GM23338 (cell line): ENCODE measurements at regions not wholly inside any gene's neighbourhood (a gene's known extent, or its start where the extent isn't known, plus 50 kb on each side); places are given as distances from the start of the nearest gene placed in this dataset.

Experiments used
- ATAC-seq: fragments of 200-7000 bp; cut with Tn5 transposase; 3 replicates; pipeline ENCODE4 v1.9.1; 2020
- DNase-seq: peaks from one replicate; pipeline ENCODE4 v3.0.0-alpha.2; 2015; ENCODE audit warnings: low spot score
- H2AFZ ChIP-seq: fragments of 200-600 bp; sonication (generic); 2 replicates; pipeline ENCODE4 v1.8.0; 2016; ENCODE audit warnings: antibody characterized with exemption, mild to moderate bottlenecking, moderate library complexity
- H3F3A ChIP-seq: fragments of 200-600 bp; sonication (generic); replicated peaks from 2 replicates; pipeline ENCODE4 v1.8.0; 2017; ENCODE audit warnings: antibody characterized with exemption, mixed run types, low read depth
- H3K27ac ChIP-seq: fragments of 200-600 bp; sonication (generic); 2 replicates; pipeline ENCODE4 v1.6.1; 2016; ENCODE audit warnings: low read depth
- H3K27me3 ChIP-seq: fragments of 200-600 bp; sonication (generic); 2 replicates; pipeline ENCODE4 v1.8.0; 2016; ENCODE audit warnings: mild to moderate bottlenecking, mixed run types, moderate library complexity; ENCODE audit not compliant: insufficient read depth
- H3K36me3 ChIP-seq: fragments of 200-600 bp; sonication (generic); 2 replicates; pipeline ENCODE4 v1.8.0; 2016; ENCODE audit warnings: mild to moderate bottlenecking; ENCODE audit not compliant: insufficient read depth
- H3K4me1 ChIP-seq: fragments of 200-600 bp; sonication (generic); 2 replicates; pipeline ENCODE4 v1.8.0; 2016; ENCODE audit warnings: mild to moderate bottlenecking, moderate library complexity; ENCODE audit not compliant: insufficient read depth
- H3K4me2 ChIP-seq: fragments of 200-600 bp; sonication (generic); 2 replicates; pipeline ENCODE4 v1.7.1; 2017; ENCODE audit warnings: mixed run types
- H3K4me3 ChIP-seq: fragments of 200-600 bp; sonication (generic); 2 replicates; pipeline ENCODE4 v1.6.1; 2016; ENCODE audit warnings: mixed run types
- H3K79me2 ChIP-seq: fragments of 200-600 bp; sonication (generic); replicated peaks from 2 replicates; pipeline ENCODE4 v1.8.0; 2017; ENCODE audit warnings: mild to moderate bottlenecking; ENCODE audit not compliant: insufficient read depth
- H3K9me2 ChIP-seq: fragments of 200-600 bp; sonication (generic); 2 replicates; pipeline ENCODE4 v1.8.0; 2017; ENCODE audit not compliant: insufficient read depth
- H4K20me1 ChIP-seq: fragments of 200-600 bp; sonication (generic); replicated peaks from 2 replicates; pipeline ENCODE4 v1.8.0; 2017; ENCODE audit warnings: mild to moderate bottlenecking; ENCODE audit not compliant: insufficient read depth
- H3K27ac Mint-ChIP-seq: 2 replicates; pipeline ENCODE4 v1.8.0; 2020; ENCODE audit warnings: inconsistent platforms, mild to moderate bottlenecking, moderate library complexity, mixed read lengths
- H3K27me3 Mint-ChIP-seq: 3 replicates; pipeline ENCODE4 v1.8.0; 2022; ENCODE audit warnings: low read depth, mild to moderate bottlenecking, moderate library complexity, mixed read lengths, inconsistent platforms; ENCODE audit not compliant: insufficient read depth, poor library complexity
- H3K36me3 Mint-ChIP-seq: 3 replicates; pipeline ENCODE4 v1.8.0; 2021; ENCODE audit warnings: low read depth, mild to moderate bottlenecking, inconsistent platforms, moderate library complexity, mixed read lengths
- H3K4me1 Mint-ChIP-seq: 3 replicates; pipeline ENCODE4 v1.8.0; 2020; ENCODE audit warnings: mild to moderate bottlenecking, inconsistent platforms, mixed read lengths
- H3K4me3 Mint-ChIP-seq: 3 replicates; pipeline ENCODE4 v1.8.0; 2021; ENCODE audit warnings: moderate library complexity, mild to moderate bottlenecking, inconsistent platforms, mixed read lengths
- H3K9me3 Mint-ChIP-seq: 3 replicates; pipeline ENCODE4 v1.8.0; 2020; ENCODE audit warnings: moderate library complexity, mild to moderate bottlenecking, inconsistent platforms, mixed read lengths
- CREB1 ChIP-seq: fragments of 250-450 bp; sonication (Bioruptor Pico); IDR thresholded peaks from 2 replicates; pipeline ENCODE4 v1.5.0; 2020; ENCODE audit warnings: low read depth, mild to moderate bottlenecking, moderate library complexity
- ETS1 ChIP-seq: IDR thresholded peaks from 2 replicates; pipeline ENCODE4 v1.6.1; 2016; ENCODE audit warnings: antibody characterized with exemption
- EZH2 ChIP-seq: fragments of 200-600 bp; sonication (generic); IDR thresholded peaks from one replicate; pipeline ENCODE4 v1.8.0; 2017; ENCODE audit warnings: antibody characterized with exemption, mild to moderate bottlenecking, low read depth; ENCODE audit not compliant: unreplicated experiment
- EZH2phosphoT487 ChIP-seq: fragments of 200-600 bp; sonication (generic); IDR thresholded peaks from one replicate; pipeline ENCODE4 v1.8.1; 2018; ENCODE audit warnings: antibody characterized with exemption; ENCODE audit not compliant: unreplicated experiment
- JUNB ChIP-seq: IDR thresholded peaks from one replicate; pipeline ENCODE4 v1.6.1; 2016; ENCODE audit warnings: antibody characterized with exemption; ENCODE audit not compliant: unreplicated experiment
- NANOG ChIP-seq: IDR thresholded peaks from 2 replicates; pipeline ENCODE4 v1.6.1; 2016; ENCODE audit warnings: antibody characterized with exemption, borderline replicate concordance
- POLR2AphosphoS5 ChIP-seq: IDR thresholded peaks from 2 replicates; pipeline ENCODE4 v1.6.1; 2016; ENCODE audit warnings: antibody characterized with exemption, low read depth
- REST ChIP-seq: IDR thresholded peaks from one replicate; pipeline ENCODE4 v1.6.1; 2018; ENCODE audit warnings: antibody characterized with exemption; ENCODE audit not compliant: unreplicated experiment
- STAT1 ChIP-seq: IDR thresholded peaks from one replicate; pipeline ENCODE4 v1.6.1; 2016; ENCODE audit warnings: antibody characterized with exemption; ENCODE audit not compliant: unreplicated experiment
- TF ChIP-seq, protein P1 (sequence below): fragments of 250-450 bp; sonication (Bioruptor Pico); IDR thresholded peaks from 2 replicates; pipeline ENCODE4 v1.5.0; 2020; ENCODE audit warnings: mild to moderate bottlenecking, moderate library complexity

- no peak for TF ChIP-seq ETS1
- no peak for TF ChIP-seq POLR2AphosphoS5
These were observed 257.4 kb downstream of the TRIM36 start (continued) for GRCh38 chr5:114912189-114912920.

DNA sequence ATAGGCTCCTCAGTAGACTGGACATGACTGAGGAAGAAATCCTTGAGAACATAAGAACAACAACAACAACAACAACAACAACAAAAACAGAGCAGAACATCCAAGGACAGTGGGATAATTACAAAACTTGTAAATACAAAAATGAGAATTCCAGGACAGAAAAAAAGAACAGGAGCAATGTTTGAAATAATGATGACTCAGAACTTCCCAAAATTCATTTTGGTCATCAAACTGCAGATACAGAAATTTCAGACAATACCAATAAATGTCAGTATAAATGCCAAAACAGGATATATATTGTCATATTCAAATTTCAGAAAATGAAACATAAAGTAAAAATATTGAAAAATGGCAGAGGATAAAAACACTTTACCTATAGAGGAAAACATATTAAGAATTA is 259.0 kb downstream of the TRIM36 start:
- Mint-ChIP-seq H3K4me1 (no peaks in the 10 kb centered on the region), H3K4me3 (no peak overlapping the region), H3K36me3 (peaks cover 8% of the 10 kb centered on the region), H3K27me3 (peaks cover 2% of the 10 kb centered on the region), H3K9me3 (peaks cover 24% of the 10 kb centered on the region), H3K27ac (no peak overlapping the region)
- Histone ChIP-seq H3K4me2 (no peak overlapping the region), H3K4me3 (no peak overlapping the region), H4K20me1 (no peaks in the 10 kb centered on the region), H3F3A (no peaks in the 10 kb centered on the region), H3K79me2 (no peaks in the 10 kb centered on the region), H3K36me3 (peaks cover 1% of the 10 kb centered on the region; the same call in 1 of the 2 replicates), H3K9me2 (peaks cover 5% of the 10 kb centered on the region; the same call in 1 of the 2 replicates), H3K27ac (no peak overlapping the region), H3K27me3 (no peaks in the 10 kb centered on the region), H2AFZ (no peak overlapping the region), H3K4me1 (no peaks in the 10 kb centered on the region)
- ATAC-seq (no peak), DNase-seq (no peak)
- no peak for TF ChIP-seq CREB1 (CRISPR knock-in tag)
- no peak for TF ChIP-seq STAT1
- no peak for TF ChIP-seq EZH2
- no peak for TF ChIP-seq REST
- no peak for TF ChIP-seq NANOG
- TF ChIP-seq, protein P1, sequence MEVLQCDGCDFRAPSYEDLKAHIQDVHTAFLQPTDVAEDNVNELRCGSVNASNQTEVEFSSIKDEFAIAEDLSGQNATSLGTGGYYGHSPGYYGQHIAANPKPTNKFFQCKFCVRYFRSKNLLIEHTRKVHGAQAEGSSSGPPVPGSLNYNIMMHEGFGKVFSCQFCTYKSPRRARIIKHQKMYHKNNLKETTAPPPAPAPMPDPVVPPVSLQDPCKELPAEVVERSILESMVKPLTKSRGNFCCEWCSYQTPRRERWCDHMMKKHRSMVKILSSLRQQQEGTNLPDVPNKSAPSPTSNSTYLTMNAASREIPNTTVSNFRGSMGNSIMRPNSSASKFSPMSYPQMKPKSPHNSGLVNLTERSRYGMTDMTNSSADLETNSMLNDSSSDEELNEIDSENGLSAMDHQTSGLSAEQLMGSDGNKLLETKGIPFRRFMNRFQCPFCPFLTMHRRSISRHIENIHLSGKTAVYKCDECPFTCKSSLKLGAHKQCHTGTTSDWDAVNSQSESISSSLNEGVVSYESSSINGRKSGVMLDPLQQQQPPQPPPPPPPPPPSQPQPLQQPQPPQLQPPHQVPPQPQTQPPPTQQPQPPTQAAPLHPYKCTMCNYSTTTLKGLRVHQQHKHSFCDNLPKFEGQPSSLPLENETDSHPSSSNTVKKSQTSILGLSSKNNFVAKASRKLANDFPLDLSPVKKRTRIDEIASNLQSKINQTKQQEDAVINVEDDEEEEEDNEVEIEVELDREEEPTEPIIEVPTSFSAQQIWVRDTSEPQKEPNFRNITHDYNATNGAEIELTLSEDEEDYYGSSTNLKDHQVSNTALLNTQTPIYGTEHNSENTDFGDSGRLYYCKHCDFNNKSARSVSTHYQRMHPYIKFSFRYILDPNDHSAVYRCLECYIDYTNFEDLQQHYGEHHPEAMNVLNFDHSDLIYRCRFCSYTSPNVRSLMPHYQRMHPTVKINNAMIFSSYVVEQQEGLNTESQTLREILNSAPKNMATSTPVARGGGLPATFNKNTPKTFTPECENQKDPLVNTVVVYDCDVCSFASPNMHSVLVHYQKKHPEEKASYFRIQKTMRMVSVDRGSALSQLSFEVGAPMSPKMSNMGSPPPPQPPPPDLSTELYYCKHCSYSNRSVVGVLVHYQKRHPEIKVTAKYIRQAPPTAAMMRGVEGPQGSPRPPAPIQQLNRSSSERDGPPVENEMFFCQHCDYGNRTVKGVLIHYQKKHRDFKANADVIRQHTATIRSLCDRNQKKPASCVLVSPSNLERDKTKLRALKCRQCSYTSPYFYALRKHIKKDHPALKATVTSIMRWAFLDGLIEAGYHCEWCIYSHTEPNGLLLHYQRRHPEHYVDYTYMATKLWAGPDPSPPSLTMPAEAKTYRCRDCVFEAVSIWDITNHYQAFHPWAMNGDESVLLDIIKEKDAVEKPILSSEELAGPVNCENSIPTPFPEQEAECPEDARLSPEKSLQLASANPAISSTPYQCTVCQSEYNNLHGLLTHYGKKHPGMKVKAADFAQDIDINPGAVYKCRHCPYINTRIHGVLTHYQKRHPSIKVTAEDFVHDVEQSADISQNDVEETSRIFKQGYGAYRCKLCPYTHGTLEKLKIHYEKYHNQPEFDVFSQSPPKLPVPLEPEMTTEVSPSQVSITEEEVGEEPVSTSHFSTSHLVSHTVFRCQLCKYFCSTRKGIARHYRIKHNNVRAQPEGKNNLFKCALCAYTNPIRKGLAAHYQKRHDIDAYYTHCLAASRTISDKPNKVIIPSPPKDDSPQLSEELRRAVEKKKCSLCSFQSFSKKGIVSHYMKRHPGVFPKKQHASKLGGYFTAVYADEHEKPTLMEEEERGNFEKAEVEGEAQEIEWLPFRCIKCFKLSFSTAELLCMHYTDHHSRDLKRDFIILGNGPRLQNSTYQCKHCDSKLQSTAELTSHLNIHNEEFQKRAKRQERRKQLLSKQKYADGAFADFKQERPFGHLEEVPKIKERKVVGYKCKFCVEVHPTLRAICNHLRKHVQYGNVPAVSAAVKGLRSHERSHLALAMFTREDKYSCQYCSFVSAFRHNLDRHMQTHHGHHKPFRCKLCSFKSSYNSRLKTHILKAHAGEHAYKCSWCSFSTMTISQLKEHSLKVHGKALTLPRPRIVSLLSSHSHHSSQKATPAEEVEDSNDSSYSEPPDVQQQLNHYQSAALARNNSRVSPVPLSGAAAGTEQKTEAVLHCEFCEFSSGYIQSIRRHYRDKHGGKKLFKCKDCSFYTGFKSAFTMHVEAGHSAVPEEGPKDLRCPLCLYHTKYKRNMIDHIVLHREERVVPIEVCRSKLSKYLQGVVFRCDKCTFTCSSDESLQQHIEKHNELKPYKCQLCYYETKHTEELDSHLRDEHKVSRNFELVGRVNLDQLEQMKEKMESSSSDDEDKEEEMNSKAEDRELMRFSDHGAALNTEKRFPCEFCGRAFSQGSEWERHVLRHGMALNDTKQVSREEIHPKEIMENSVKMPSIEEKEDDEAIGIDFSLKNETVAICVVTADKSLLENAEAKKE (CRISPR knock-in tag) = no peak
- TF ChIP-seq EZH2phosphoT487 = no peak
- no peak for TF ChIP-seq ETS1
- TF ChIP-seq JUNB = no peak
